Left renal cortex interstitium (tissue), 4 donors: ENCODE measurements at regions not wholly inside any gene's neighbourhood (a gene's known extent, or its start where the extent isn't known, plus 50 kb on each side); places are given as distances from the start of the nearest gene placed in this dataset.

ENCODE experiments used
- DNase-seq, 4 donors: peaks; one replicate each; pipeline ENCODE4 v3.0.0-alpha.2; 2013; ENCODE audit warnings: low read depth in 4 of 4, low spot score in 2 of 4, missing footprints in 1 of 4

- no peak for DNase-seq
These were observed 148.8 kb downstream of the INO80D start for GRCh38 chr2:205937211-205937610.

DNA sequence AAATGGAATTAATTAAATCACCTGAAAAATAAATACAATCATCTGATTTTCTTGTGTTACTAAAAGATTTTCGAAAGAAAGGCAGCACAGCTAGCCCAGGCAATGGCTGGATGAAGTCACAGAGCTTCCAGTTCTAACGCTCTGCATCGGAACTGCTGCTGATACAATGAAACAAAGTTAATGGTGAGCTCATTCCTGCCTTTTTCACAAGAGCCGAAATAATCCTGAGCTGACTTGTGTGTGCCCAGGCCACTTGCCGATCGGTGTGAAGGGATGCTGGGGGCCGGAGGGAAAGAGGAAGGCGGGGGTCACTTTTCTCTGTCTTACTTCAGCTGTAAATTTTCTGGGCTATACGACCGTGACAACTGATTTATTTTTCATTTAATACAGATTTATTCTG, 149.5 kb downstream of the INO80D start:
- no peak for DNase-seq

DNA sequence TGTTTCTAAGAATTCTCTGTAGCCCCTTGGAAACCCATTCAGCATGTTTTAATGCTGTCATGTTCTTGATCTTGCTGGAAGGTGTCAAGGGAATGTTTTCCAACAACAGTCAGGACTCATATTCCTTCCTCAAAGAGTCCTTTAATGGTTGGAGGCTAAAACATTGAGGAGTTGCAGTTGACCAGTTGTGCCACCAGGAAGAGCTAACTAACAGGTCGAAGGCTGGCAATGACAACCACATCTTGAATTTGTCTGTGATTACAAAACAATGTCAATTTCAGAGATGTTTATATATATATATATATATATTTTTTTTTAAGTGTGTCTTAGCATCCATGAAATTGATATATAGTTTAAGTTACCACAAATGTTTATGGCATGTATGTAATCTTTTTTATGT, 151.5 kb downstream of the INO80D start:
- DNase-seq: no peak

GRCh38 chr2:205932861-205933260, 153.1 kb downstream of the INO80D start:
- no peak for DNase-seq

- DNase-seq: no peak
These were observed 154.6 kb downstream of the INO80D start for GRCh38 chr2:205931388-205931787.

DNA sequence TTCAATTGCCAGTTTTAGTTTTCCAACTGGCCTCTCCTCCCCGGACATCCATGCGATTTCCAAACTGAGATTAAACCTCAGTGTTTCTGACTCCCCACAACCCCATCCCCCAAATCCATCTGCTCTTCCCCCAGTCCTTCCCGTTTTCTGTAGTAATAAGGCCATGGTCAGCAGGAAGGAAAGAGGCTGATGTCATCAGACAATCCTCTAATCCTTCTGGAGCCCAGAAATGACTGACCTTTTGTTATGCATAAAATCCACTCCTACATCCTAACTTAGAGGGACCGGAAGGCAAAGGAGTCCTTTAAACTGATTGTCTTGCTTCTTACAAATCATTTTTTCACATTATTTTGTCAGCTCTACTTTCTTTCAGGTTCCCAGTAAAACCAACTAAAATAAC, 155.8 kb downstream of the INO80D start:
- DNase-seq: no peak

- DNase-seq: no peak
These were observed 156.6 kb downstream of the INO80D start for GRCh38 chr2:205929246-205929942.

DNA sequence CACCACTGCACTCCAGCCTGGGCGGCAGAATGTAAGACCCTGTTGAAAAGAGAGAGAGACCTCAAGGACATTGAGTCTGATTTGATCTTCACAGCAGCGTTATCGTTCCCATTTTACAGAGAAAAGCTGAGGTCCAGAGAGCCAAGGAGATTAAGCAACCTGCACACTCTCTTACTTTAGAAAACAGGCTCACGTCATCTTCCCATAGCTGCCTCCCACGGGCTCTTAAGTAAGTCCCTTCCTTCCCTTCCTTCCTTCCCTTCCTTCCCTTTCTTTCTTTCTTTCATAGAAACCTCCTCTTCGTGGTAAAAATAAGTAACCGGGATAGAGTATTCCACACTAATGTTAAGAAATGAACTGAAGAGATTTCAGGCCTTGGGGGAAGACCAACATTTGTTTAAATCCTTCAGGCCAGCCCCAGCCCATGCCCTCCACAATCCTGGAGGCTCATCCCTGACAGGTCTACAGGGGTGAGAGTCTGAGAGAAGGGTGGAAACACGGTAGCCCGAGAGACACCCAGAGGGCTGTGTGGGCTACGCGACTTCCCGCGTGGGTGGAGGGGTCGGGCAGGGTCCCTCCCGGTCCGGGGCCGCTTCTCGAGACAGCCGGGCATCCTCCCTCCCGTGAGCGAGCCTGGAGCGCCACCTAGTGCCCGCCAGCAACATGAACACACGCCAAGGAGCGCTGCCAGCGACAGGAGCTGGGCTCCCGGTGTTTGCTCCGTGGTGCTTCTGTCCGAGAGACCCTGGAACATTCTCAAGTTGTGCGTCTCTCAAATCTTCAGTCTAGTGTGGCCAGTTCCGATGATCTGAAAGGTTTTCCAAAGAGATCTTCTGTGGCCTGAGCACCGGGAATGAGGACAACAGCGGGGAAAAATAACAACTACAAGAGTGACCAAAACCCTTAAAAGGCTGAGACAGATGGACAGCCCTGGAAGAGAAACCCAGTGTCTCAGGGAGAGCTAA, 160.3 kb downstream of the INO80D start:
- peak; percentile 48 to 66 (median 59) for DNase-seq

- no peak for DNase-seq
These were observed 161.3 kb downstream of the INO80D start for GRCh38 chr2:205924676-205925075.

DNA sequence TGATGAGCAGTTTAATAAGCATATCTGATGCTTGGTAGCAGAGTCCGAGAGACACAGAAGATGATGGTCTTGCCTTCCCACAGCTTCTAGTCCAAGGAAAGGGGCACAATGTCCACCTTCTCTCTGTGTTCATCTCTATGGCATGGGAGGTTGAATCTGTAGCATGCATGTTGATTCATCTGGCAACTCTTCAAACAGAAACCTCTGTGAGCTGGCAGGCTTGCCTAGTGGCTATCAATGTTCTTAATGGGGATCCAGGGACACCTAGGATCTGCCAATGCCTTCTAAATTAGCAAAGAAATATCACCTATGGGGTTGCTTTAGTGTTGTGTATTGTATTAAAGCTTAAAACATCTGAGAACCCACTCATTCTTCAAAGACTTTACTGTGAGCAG, 170.8 kb downstream of the INO80D start:
- DNase-seq: no peak

- no peak for DNase-seq
These were observed 171.5 kb downstream of the INO80D start for GRCh38 chr2:205914213-205915129.

DNA sequence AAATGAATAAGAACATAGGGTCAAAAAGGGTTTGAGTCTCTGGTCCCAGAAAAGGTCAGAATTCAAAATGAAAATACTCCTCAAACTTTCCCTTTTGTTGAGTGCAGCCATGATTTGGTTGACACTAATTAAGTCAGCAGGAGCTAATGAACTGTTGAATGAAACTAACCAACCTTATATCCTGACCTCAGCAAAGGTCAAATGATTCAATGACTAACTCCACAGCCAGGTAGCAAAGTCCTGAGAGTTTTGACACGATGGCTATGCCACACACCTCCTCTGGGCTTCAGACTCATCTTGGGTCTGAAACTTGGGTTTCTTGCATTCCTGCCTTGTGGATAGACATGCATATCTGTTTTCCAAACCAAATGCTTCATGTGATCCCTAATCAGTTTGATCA, 172.3 kb downstream of the INO80D start:
- DNase-seq: no peak

- DNase-seq: no peak
These were observed 174.7 kb downstream of the INO80D start for GRCh38 chr2:205911306-205911705.

GRCh38 chr2:205909184-205909572, 176.8 kb downstream of the INO80D start:
- DNase-seq: no peak

DNA sequence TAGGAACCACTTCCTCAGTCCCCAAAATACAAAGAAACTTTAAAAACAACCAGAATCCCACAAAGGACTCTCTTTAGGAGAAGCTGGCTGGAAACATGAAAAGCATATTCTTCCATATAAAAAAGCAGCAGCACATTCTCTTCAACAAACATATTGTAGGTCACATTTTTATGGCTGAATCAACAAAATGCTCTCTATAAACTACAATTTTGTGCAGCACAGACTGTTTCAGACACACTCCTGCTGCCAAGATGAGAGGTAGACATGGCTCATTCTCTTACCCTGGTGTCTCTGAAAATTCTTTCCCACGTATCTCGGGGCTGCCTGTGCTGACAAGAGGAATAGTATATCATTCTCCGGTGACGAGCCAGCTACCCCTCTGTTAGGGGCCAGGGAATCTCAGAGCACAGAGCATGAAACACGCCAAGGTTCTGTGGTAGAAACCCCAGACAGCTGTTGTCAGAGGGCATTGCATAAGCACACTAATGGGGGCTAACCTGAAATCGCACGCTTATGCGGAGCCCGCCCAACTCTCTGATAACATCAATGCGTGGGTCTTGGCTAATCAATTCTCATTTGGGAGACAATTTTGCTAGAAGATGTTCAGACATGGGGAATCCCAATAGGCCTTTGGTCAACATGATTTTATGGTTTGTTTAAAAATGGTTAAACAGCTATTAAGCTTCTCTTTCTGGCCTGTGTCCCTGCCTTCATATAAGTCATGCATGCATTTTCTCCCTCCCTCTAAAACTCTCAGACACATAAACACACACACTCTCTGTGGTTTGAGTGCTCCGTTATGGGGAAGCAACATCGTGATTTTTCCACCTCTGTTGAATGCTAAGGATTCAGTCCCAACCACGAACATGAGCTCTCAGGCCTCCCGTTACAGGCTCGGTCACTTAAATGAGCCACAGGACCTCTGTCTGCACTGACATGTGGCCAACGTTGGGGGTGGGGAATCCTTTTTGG, 177.5 kb downstream of the INO80D start:
- no peak for DNase-seq

DNA sequence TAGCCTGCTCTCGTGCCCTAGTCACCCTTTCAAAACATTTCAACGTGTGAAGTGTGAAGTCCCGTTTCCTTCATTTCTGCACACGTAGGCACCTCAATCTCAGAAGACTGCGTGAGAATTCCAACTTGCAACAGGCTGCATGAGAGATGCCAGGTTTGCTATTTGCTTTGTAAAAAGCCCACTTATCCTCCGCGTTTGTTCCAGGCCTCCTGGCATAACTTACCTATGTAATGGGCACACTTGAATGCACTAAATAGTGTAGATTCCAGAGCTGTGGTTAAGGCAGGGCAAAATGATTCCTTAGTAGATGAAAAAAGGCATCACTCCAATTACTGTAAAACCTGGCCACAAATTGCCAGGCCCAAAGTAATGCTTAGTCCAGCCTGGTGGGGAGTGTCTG, 179.6 kb downstream of the INO80D start:
- DNase-seq: no peak

DNA sequence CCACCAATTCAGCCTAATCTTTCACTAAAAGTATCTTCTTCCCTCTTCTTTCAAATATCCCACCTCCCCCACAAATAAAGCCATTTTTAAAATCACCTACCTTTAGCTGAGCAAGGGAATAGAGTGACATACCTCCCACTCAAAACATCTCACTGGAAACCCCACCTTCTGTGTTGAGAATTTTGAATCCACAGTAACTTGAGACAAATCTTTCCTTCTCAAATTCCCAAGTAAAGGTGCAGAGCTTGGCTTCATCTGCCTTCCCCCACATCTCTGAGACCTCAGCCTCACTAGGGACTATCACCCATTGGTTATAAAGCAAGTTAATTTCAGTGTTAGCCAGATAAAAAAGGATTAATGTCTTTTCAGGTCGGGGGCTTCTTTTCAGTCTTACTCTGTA, 180.4 kb downstream of the INO80D start:
- DNase-seq: no peak

GRCh38 chr2:205904873-205905272, 181.1 kb downstream of the INO80D start:
- DNase-seq: no peak

DNA sequence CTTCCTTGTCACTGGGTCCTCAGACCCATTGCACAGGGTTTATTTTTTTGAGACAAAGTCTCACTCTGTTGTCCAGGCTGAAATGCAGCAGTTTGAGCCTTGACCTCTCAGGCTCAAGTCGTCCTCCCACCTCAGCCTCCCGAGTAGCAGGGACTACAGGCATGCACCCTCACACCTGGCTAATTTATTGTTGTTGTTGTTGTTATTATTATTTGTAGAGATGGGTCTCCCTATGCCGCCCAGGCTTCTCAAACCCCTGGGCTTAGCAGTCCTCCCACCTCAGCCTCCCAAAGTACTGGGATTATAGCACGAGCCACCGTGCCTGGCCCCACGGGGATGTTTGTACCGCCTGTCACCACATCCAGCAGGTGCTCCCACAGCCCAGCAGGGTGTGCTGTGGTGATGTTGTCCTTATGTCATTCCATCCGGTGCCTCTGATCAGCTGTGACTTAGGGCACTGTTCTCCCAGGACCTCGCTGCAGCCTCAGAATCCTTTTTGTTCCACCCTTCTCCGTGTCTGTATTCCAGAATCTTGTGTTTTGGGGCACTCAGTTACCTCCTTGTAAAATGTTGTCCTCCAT, 182.3 kb downstream of the INO80D start:
- DNase-seq: no peak

- DNase-seq: no peak
These were observed 183.1 kb downstream of the INO80D start for GRCh38 chr2:205902900-205903237.
